Right lobe of liver (tissue), 4 donors: ENCODE measurements at regions not wholly inside any gene's neighbourhood (a gene's known extent, or its start where the extent isn't known, plus 50 kb on each side); places are given as distances from the start of the nearest gene placed in this dataset.

ENCODE experiments used
- CTCF ChIP-seq, 4 donors: fragments of 200-600 bp in 3 of 4; fragments of 450-650 bp in 1 of 4; IDR thresholded peaks; one replicate each; pipeline versions ENCODE4 v1.5.1 to v1.8.0; 2016 to 2022; ENCODE audit warnings: antibody characterized with exemption in 4 of 4, mild to moderate bottlenecking in 2 of 4
- POLR2A ChIP-seq: fragments of 450-650 bp; IDR thresholded peaks from one replicate; pipeline ENCODE4 v1.6.1; 2017; ENCODE audit warnings: antibody characterized with exemption, mild to moderate bottlenecking
- donor health status: DM: no; HTN: no; CAD: no.
- donor health status: DM: no; HTN: no; CAD: no.
- donor health status: DM: no; HTN: yes; CAD: no.

- TF ChIP-seq POLR2A (no peak), CTCF (IDR thresholded peaks at IDR 0.05) (no peak)
Measured at GRCh38 chrY:8582277-8582850, 754.9 kb upstream of the TSPY4 start.
